ENCODE measurements at regions not wholly inside any gene's neighbourhood (a gene's known extent, or its start where the extent isn't known, plus 50 kb on each side); places are given as distances from the start of the nearest gene placed in this dataset.
"Not testable (repeated sequence)": the region's sequence is repeated elsewhere in the genome, so short reads cannot be mapped to it uniquely, and the experiment has no call there.

DNA sequence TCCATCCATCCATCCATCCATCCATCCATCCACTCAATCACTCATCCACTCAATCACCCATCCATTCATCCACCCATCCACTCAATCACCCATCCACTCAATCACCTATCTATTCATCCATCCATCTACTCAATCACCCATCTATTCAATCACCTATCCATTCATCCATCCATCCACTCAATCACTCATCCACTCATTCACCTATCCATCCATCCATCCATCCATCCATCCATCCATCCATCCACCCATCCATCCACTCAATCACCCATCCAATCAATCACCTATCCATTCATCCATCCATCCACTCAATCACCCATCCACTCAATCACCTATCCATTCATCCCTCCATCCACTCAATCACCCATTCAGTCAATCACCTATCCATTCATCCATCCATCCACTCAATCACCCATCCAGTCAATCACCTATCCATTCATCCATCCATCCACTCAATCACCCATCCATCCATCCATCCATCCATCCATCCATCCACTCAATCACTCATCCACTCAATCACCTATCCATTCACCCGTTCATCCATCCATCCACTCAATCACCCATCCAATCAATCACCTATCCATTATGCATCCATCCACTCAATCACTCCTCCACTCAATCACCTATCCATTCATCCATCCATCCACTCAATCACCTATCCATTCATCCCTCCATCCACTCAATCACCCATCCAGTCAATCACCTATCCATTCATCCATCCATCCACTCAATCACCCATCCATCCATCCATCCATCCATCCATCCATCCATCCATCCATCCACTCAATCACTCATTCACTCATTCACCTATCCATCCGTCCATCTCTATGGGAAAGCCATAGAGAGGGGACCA is 114.7 kb upstream of the ZBTB40 start:
- DNase-seq: not testable (repeated sequence)

DNA sequence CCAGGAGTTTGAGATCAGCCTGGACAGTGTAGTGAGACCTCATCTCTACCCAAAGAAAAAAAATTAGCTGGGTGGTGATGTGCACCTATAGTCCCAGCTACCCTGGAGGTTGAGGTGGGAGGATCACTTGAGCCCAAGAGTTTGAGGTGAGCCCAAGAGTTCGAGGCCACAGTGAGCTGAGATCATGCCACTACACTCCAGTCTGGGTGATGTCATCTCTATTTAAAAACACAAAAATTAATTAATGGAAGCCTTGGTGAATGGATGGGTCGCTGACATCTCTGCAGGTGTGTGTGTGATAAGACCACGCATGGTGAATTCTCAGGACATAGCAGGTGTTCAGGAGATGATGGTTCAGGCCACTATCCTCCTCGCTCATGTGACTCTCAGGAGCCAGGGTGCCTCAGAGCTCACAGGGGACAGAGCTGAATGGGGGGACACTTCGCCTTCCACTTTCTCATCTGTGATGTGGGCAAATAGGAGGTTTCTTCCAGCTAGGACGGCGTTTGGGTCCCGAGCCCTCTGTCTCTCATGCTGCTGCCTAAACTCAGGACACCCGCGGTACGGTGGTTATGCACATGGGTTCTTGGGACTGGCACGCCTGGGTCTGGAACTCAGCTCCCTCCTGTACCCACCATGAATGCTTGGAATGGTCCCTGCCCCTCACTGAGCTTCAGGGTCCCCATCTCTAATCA is 113.4 kb upstream of the ZBTB40 start:
- DNase-seq: no peak

DNA sequence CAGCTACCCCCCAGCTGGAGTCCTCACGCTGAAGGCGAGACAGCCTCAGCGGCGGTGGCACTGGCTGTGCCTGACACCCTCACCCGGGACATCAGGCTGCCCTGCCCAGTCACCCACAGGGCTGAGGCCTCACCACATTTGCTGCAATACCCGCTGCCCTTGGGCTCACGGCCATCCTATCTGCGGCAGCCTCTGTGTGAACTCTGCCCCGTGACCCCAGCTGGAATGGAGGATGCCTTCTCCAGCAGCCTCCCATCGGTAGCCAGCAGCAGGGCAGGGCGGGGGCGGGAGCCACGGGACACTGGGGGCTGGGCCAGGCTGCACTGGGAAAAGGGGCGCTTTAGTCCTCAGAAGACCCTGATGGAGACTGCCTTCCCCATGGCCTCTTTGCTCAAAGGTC is 112.4 kb upstream of the ZBTB40 start:
- no peak for DNase-seq

DNA sequence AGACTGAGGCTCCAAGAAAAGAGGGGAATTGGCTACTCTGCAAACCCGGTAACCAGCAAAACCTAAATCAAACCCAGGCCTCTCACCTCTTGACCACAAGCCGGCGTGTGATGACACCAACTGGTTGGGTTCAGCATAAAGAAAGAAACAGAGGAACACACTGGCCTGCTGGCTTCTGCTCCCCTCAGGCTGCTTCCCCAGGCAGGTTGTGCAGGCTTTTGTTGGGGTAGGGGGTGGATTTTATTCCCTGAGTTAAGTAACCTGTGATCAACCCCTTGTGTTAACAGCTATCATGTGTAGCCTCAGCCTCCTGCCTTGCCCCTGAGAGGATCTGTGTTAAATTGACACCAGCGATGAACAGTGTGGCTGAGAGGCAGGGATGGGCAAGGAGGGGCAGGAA is 111.6 kb upstream of the ZBTB40 start:
- DNase-seq: no peak

DNA sequence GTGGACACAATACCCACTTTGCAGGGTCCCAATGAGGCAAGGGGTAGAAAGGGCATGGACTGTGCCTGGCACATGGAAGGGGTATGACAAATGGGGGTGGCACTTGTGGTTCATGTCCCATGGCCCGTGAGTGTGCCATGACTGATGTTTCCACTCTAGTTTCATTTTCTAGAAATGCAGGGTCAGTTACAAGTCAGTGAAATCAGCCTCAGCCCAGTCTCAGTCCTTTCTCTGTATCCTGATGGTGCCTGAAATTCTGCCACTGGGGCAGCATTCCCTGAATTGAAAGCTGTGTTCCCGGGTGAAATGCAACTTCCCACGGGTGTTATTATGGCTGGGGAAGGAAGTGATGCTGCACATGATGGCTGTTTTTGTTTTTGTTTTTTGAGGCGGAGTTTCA is 110.8 kb upstream of the ZBTB40 start:
- no peak for DNase-seq

DNA sequence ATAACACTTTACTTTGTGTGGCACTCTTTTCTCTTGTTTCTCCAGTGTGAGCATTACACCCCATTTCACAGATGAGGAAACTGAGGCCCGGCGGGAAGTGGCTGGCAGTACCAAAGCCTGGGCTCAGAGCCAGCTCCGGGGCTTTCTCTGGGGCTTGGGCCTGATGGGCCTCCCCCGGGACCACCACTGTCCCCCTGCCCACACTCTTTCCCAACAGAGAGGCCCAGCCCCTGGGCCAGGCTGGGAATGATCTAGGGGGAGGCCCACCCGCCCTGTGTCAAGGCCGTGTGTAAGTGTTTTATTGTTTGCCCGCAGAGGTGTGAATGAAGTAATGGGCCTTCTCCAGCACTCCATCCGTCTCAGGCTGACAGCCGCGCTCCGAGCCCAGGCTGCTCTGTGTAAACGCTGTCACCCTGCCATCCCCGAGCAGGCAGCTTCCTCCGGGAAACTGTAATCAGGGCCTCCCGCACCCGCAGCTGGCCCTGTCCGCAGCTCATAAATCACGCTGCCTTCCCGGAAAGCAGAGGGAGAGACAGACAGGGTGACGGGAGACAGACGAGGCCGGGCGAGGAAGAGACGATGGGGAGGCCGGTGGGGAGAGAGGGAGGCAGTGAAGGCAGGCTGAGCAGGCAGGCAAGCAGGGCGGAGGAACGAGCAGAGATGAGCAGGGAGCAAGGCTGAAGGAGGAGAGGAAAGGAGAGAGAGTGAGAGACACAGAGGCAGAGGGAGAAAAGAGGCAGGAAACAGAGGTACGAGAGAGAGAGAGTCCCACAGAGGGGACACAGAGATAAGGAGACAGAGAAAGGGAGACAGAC is 109.7 kb upstream of the ZBTB40 start:
- no peak for DNase-seq

DNA sequence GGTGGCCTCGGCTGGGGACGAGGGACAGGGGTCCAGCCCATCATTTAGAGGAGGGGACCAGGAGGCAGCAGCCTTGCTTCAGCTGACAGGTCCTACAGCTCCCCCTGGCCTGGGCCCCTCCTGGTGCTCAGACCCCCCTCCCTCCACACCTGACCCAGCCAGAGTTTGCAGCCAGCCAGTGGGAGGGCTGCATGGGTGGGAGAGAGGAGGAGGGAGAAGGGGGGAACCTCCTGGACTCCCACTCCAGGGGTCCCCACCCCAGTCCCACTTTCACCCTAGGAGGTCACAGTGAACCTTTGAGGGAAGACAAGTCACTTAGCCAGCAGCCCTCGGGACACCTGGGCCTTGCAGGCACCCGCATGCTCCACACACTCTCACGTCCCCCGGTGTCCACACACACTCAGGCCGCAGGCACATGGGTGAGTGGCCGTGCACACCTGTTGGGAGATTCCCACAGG is 108.9 kb upstream of the ZBTB40 start:
- DNase-seq: no peak

DNA sequence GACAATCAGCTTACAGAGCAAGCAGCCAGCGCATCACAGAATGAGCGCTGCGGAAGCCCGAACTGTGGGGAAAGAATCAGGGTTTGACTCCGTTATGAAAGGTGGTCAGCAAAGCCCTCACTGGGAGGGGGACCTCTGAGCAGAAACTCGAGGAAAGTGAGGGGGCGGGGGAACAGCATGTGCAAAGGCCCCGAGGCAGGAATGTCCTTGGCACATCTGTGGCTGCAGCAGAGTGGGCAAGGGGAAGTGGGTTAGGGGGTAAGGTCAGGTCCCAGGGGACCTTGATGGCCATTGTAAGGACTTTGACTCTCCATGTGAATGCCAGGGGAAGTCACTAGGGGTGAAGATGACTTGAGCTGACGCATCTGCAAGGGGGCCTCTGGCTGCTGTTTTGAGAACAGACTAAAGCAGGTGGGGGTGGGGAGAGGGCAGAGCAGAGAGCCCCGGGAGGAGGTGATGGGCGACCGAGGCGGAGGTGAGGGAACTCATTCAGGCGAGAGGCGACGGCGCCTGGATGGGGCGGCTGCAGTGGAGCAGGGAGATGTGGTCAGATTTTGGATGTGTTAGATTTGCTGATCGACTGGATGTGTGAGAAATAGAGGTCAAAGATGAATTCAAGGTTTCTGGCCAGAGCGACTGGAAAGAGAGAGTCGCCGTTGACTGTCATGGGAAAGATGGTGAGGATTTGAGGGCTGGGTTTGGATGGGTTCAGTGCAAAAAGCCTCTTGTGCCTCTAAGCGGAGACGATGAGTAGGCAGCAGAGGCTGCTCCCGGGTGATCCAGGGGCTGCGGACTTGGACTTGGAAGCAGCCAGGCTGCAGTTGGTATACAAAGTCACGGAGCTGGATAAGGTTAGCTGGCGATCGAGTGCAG is 108.0 kb upstream of the ZBTB40 start:
- DNase-seq: no peak

DNA sequence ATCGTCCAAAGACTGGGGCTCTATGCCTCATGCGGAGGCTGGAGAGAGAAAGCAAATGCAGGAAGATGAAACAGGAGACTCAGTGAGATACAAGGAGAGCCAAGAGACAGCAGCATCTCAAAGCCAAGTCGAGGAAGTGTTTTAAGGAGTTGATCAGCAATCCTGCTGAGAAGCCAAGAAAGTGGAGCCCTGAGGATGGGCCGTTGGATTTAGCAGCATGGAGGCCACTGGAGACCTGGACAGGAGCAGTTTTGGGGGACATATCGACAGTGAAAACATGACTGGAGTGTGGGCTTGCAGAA is 107.4 kb upstream of the ZBTB40 start:
- no peak for DNase-seq

DNA sequence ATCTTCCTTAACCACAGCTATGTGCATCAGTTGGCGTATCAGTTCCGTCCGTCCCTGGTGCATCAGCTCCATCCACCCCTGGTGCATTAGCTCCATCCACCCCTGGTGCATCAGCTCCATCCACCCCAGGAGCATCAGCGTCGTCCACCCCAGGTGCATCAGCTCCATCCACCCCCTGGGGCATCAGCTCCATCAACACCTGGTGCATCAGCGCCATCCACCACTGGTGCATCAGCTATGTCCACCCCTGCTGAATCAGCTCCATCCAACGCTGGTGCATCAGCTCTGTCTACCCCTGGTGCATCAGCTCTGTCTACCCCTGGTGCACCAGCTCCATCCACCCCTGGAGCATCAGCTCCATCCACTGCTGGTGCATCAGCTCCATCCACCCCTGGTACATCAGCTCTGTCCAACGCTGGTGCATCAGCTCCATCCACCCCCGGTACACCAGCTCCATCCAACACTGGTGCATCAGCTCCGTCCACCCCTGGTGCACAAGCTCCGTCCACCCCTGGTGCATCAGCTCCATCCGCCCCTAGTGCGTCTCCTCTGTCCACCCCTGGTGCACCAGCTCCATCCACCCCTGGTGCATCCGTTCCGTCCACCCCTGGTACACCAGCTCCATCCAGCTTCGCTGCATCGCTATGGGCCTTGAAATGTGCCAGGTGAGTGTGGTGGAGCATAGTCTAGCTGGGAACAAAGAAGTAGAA is 106.6 kb upstream of the ZBTB40 start:
- DNase-seq: no peak

DNA sequence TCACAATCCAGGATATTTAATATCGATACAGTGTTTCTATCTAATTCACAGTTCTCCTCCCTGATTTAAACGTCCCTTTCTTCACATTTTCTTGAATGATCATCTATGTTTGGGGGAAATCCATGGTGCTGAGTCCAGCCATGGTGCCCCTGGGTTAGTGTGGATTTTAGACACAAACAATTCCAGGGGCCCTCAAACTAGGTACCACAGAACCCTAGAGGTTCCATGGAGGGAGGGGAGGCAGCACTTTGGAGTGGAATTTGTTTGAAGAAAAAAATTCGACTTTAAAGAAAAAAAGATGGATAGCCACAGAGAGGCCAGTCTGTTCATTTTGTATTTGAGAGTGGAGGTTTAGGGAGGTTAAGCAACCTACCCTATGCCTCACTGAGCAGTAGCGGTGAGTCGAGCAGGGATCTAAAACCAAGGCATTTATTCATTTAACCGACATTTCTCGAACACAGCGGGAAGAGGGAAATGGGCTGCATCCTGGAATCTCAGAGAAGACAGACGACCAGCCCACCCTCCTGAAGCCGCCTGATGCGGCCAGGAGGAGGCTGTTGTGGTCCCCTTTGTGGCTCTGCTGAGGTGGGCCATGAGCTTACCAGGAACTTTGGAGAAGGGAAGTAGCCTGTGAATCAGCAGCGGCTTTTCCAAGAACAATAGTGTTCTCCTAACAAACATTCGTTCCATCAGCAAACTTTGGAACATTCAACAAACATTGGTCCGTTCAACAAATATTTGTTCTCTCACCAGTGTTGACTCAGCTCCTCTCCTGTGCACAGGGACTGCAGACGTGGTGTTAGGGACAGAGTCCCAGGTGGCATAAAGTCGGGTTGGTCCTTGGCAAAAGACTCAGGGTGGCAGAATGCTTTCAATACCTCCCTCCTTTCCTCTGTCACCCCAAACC is 103.5 kb upstream of the ZBTB40 start:
- no peak for DNase-seq

DNA sequence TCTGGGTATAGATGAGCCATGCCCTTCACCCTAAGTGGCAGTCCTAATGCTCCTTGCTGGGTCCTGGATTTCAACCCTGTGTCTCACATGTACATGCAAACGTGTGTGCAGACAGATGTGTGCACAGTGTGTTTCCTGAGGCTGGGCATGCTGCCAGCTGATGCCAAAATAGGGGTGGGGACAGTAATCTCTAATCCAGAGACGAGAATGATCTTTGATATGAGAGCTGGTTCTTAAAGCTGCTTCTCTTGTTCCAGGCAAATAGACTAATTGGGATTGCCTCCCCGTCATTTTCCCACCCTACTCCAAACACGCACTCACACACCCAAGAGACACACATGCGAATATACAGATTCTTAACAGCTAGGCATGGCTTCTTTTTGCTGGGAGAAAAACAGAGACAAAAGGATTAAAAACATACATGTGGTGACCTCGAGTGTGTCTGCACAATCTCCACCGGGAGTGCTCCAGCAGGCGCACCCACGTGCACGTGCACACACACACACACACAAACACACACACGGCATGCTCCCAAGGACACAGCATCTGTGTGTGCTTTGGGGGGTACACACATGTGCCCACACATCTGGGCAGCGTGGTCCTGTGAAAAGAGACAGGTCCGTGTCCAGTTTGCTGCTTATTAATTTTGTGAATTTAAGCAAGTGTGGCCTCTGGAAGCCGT is 102.1 kb upstream of the ZBTB40 start:
- no peak for DNase-seq

DNA sequence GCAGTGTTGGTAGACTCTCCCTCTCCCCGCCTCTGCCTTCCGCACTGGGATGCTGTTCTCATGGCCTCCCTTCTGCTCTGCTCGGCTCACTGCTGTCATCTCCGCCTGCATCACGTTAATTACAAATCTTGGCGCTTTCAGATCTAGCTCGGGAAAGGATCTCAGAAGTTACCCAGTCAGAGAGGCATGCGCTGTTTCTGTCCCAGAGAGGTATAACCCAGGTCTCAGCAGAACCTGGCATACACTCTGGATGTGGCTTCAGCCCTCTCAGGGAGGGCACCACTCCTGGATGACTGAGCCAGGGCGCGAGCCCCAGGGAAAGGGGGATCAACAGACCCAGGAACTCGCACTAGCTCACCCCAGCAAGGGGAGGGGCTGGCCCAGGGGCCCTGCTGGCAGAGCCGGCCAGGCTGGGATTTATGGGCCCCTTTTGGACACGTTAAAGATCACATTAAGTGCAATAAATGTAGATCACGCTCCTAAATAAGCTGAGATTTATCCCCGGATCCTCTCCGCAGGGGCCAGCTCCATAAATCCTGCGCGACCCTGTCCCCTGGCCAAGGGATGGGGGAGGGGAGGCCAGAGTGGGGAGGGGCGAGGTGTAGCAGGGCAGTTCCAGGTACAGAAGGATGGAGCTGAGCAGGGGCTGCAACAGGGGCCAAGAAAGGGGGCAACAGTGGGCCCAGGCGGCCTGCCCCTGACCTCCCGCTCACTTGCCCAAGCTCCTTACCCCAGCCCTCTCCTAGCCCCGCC is 101.3 kb upstream of the ZBTB40 start:
- DNase-seq: no peak

DNA sequence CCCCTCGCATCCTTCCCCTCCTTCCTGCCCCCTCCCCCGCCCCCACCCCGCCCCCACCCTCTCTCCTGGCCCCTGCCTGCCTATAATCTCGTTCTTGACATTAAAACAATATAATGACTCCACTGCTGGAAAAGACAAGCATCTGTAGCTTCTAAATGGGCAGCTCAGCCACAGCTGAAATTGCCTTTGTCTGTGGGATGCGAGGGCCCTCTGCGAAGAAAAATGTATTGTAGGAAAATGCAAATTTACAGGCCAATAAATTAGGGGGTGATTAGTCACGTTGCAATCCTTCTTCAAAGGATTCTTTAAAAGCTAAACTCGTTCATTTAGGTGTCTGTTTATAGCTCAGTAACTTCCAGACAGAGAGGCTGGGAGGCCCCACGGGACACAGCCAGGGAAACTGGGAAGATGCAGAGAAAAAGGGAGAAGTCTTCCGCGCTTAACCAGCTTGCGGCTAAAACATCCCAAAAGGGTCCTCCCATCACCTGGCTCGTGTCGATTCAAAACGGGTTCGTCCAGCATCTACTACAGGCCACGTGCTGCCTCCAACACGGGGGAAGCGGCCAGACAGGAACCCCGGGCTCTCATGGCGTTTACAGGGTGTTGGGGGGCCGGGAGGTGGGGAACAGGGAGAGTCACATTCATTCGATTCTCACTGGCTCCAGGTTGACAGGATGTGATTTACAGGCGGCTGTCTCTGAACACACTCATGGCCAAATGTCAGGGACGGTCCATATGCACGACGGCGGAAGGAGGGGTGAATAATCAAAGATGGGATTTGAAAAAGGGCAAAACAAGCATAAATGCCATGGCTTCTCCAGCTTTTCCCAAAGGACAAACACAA is 100.5 kb upstream of the ZBTB40 start:
- peak; percentile 6 for DNase-seq

DNA sequence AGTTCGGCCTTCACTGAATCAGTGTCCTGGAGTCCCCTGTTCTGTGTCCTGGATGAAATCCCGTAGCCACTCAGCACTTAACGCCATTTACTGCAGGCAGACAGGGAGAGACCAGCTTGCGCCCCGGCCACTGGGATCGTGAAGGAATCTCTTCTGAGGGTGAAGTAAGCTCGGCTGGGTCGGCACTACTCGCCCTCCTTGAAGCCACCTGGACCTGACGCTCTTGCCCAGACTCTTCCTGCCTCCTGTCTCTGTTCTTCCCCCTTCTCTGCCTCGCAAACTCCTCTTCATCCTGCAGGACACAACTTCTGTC is 99.9 kb upstream of the ZBTB40 start:
- DNase-seq: no peak

DNA sequence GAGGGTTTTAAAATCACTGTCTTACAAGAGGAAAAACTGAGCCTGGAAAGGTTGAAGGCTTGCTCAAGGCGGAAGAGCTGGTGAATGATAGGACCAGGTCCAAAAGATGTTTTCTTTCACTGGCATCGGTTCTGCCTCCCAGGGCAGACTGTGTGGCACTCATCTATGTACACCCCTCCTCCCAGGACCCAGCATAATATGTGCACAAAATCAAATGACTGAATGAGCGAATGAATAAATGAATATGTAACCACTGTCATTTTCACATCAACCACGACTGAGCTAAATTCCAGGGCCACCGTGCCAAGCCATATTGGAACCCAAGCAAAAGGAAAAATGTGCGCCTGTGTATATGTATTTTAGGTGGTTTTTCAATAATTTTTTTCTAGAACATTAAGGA is 99.3 kb upstream of the ZBTB40 start:
- no peak for DNase-seq

DNA sequence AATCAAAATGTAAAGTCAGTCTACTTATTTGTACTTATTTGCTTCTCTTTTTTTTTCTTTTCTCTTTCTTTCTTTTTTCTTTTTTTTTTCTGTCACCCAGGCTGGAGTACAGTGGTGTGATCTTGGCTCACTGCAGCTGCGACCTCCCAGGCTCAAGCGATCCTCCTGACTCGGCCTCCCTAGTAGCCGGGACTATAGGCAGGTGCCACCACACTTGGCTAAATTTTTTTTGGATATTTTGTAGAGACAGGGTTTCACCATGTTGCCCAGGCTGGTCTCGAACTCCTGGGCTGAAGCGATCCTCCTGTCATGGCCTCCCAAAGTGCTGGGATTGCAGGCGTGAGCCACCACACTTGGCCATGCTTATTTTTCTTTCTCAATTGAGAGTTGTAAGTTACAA is 98.8 kb upstream of the ZBTB40 start:
- DNase-seq: no peak

DNA sequence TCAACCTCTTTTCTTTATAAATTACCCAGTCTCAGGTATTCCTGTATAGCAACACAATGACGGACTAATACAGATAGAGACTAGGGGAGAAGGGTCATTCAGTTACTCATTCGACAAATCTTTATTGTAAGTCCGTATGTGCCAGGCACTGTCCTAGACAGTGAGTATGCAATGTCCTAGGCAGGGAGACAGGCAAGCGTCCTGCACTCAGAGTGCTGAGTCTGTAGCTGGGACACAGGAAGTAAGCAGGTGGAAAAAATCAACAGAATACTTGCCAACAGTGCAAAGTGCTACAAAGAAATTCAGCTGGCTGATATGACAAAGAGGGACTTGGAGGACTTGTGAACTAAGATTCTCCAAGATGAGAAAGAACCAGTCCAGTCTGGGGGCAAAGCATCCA is 92.2 kb upstream of the ZBTB40 start:
- no peak for DNase-seq
